ENCODE measurements at regions not wholly inside any gene's neighbourhood (a gene's known extent, or its start where the extent isn't known, plus 50 kb on each side); places are given as distances from the start of the nearest gene placed in this dataset.
"Not testable (repeated sequence)": the region's sequence is repeated elsewhere in the genome, so short reads cannot be mapped to it uniquely, and the experiment has no call there.

DNA sequence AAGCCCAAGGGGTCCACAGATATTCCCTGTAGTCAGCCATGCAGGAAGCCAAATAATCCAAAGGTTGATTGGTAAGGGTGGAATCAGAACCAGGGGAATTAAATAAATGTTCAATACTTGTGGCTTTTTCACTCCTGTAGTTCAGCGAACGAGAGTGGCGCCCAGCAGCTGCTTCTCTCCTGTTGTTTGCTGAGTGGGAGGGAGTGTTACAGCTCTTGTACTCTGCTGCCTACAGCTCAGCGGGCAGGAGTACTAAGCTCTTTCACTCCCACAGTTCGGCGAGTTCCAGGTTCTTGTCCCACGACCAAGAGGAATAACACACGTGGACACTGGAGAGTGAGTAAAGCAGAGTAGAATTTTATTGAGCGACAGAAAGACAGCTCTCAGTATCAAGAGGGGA, 105.9 kb downstream of the MOBP start:
- no peak for TF ChIP-seq EZH2phosphoT487 (IDR thresholded peaks at IDR 0.05; ENCODE audit: low read depth, severe bottlenecking, unreplicated experiment)
- TF ChIP-seq, protein P1, sequence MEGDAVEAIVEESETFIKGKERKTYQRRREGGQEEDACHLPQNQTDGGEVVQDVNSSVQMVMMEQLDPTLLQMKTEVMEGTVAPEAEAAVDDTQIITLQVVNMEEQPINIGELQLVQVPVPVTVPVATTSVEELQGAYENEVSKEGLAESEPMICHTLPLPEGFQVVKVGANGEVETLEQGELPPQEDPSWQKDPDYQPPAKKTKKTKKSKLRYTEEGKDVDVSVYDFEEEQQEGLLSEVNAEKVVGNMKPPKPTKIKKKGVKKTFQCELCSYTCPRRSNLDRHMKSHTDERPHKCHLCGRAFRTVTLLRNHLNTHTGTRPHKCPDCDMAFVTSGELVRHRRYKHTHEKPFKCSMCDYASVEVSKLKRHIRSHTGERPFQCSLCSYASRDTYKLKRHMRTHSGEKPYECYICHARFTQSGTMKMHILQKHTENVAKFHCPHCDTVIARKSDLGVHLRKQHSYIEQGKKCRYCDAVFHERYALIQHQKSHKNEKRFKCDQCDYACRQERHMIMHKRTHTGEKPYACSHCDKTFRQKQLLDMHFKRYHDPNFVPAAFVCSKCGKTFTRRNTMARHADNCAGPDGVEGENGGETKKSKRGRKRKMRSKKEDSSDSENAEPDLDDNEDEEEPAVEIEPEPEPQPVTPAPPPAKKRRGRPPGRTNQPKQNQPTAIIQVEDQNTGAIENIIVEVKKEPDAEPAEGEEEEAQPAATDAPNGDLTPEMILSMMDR (IDR thresholded peaks at IDR 0.05; ENCODE audit: poor library complexity), result no peak
- TF ChIP-seq EZH2 (IDR thresholded peaks at IDR 0.05; ENCODE audit: borderline replicate concordance), result no peak
- no peaks in the 10 kb centered on the region for H3K9me3 ChIP-seq (ENCODE audit: low read depth)
- H4K20me1 ChIP-seq (ENCODE audit: insufficient read depth, poor library complexity, severe bottlenecking), result no peaks in the 10 kb centered on the region
- H3K27me3 ChIP-seq, result no peaks in the 10 kb centered on the region
- H3K4me2 ChIP-seq, result no peak overlapping the region
- DNase-seq (ENCODE audit: low spot score), result peak; percentile 16
- H3K27ac ChIP-seq, result no peak overlapping the region
- H3K9me2 ChIP-seq (replicated peaks; ENCODE audit: insufficient read depth), result no peaks in the 10 kb centered on the region
- WGBS (ENCODE audit: low lambda C conversion rate, missing lambda C conversion rate), result 55% methylated on average over 9 of the region's 9 CpGs
- no peak overlapping the region for H2AFZ ChIP-seq
- no peaks in the 10 kb centered on the region for H3K4me1 ChIP-seq (ENCODE audit: insufficient read depth)
- H3K36me3 ChIP-seq (replicated peaks; ENCODE audit: insufficient read depth, low read depth), result no peaks in the 10 kb centered on the region
- H3K4me3 ChIP-seq, result no peak overlapping the region
- no peaks in the 10 kb centered on the region for H3K79me2 ChIP-seq

DNA sequence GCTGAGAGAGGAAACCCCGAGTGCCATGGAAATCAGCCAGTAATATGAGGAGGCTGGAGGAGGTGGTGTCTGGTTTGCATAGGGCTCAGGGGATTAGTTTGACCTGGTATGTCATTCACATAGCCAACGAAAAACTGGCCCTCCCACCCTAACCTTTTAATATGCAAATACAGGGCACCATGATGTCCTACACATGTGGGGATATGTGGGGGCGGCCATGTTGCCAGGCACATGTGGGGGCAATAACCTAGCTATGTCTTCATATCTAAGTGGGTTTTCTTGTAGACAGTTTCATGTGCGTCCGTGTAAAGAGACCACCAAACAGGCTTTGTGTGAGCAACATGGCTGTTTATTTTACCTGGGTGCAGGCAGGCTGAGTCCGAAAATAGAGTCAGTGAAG, 110.1 kb downstream of the MOBP start:
- H3K79me2 ChIP-seq, result no peaks in the 10 kb centered on the region
- H3K4me3 ChIP-seq, result no peak overlapping the region
- H3K9me3 ChIP-seq (ENCODE audit: low read depth), result no peaks in the 10 kb centered on the region
- no peaks in the 10 kb centered on the region for H3K27me3 ChIP-seq
- no peaks in the 10 kb centered on the region for H3K4me1 ChIP-seq (ENCODE audit: insufficient read depth)
- WGBS (ENCODE audit: low lambda C conversion rate, missing lambda C conversion rate), result 54% methylated on average over 6 of the region's 6 CpGs
- H4K20me1 ChIP-seq (ENCODE audit: insufficient read depth, poor library complexity, severe bottlenecking), result no peaks in the 10 kb centered on the region
- H3K27ac ChIP-seq, result no peak overlapping the region
- H2AFZ ChIP-seq, result no peak overlapping the region
- TF ChIP-seq EZH2phosphoT487 (IDR thresholded peaks at IDR 0.05; ENCODE audit: low read depth, severe bottlenecking, unreplicated experiment) (no peak), EZH2 (IDR thresholded peaks at IDR 0.05; ENCODE audit: borderline replicate concordance) (no peak)
- no peak for DNase-seq (ENCODE audit: low spot score)
- no peaks in the 10 kb centered on the region for H3K36me3 ChIP-seq (replicated peaks; ENCODE audit: insufficient read depth, low read depth)
- H3K9me2 ChIP-seq (replicated peaks; ENCODE audit: insufficient read depth), result no peaks in the 10 kb centered on the region
- no peak overlapping the region for H3K4me2 ChIP-seq

DNA sequence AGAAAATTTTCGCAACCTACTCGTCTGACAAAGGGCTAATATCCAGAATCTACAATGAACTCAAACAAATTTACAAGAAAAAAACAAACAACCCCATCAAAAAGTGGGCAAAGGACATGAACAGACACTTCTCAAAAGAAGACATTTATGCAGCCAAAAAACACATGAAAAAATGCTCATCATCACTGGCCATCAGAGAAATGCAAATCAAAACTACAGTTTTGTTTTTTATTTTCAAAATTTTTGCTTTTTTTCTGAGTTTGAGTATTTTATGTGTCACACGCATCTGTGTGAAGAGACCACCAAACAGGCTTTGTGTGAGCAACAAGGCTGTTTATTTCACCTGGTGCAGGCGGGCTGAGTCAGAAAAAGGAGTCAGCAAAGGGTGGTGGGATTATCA, 118.7 kb downstream of the MOBP start:
- not testable (repeated sequence) for H4K20me1 ChIP-seq (ENCODE audit: insufficient read depth, poor library complexity, severe bottlenecking); H2AFZ ChIP-seq; H3K27me3 ChIP-seq; H3K36me3 ChIP-seq (replicated peaks; ENCODE audit: insufficient read depth, low read depth); H3K4me3 ChIP-seq; DNase-seq (ENCODE audit: low spot score); H3K79me2 ChIP-seq; H3K9me2 ChIP-seq (replicated peaks; ENCODE audit: insufficient read depth); H3K27ac ChIP-seq; H3K4me1 ChIP-seq (ENCODE audit: insufficient read depth); H3K4me2 ChIP-seq; H3K9me3 ChIP-seq (ENCODE audit: low read depth)
- WGBS (ENCODE audit: low lambda C conversion rate, missing lambda C conversion rate), result 70% methylated on average over 3 of the region's 4 CpGs

DNA sequence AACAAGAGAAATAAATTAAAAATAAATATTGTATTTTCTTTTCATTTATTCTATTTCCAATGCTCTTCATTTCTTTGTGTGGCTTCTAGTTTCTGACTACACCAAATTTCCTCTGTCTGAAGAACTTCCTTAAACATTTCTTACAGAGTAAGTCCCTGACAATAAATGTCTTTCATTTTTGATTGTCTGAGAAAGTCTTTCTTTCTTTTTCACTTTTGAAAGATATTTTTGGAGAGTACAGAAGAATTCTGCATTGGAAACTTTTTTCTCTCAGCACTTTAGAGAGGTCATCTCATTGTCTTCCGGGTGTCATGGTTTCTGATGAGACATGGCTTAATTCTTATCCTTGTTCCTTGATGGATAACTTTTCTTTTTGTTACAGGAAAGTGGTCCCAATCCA, 119.6 kb downstream of the MOBP start:
- Histone ChIP-seq H4K20me1 (ENCODE audit: insufficient read depth, poor library complexity, severe bottlenecking) (no peaks in the 10 kb centered on the region), H3K9me2 (replicated peaks; ENCODE audit: insufficient read depth) (no peaks in the 10 kb centered on the region), H3K4me3 (no peak overlapping the region), H3K9me3 (ENCODE audit: low read depth) (no peaks in the 10 kb centered on the region), H3K79me2 (no peaks in the 10 kb centered on the region), H3K27me3 (no peaks in the 10 kb centered on the region), H3K27ac (no peak overlapping the region), H3K4me1 (ENCODE audit: insufficient read depth) (no peaks in the 10 kb centered on the region), H3K4me2 (no peak overlapping the region), H2AFZ (no peak overlapping the region), H3K36me3 (replicated peaks; ENCODE audit: insufficient read depth, low read depth) (no peaks in the 10 kb centered on the region)
- no peak for DNase-seq (ENCODE audit: low spot score)
- WGBS (ENCODE audit: low lambda C conversion rate, missing lambda C conversion rate), result 96% methylated on average over 1 of the region's 1 CpG
- TF ChIP-seq, protein P1 (IDR thresholded peaks at IDR 0.05; ENCODE audit: poor library complexity), result no peak

DNA sequence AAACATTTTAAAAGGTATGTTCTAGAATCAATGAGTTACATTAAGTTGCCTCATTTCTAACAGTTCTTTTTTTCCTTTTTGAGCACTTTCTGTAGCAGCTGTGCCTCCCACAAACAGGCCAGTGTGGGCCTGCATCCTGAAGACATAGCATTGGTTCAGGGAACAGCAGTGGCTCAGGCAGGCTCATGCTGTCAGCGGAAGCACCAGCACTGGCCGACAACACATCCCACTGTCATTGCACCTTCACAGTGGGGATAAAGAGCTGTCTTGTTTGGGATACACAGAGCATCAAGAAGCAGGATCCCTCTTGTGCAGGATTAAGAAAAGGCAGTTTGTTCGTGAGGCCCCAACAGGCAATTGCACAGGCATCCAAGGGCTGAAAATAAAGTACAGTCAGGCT, 123.3 kb downstream of the MOBP start:
- H3K27me3 ChIP-seq, result no peaks in the 10 kb centered on the region
- no peaks in the 10 kb centered on the region for H3K36me3 ChIP-seq (replicated peaks; ENCODE audit: insufficient read depth, low read depth)
- H3K9me2 ChIP-seq (replicated peaks; ENCODE audit: insufficient read depth), result no peaks in the 10 kb centered on the region
- WGBS (ENCODE audit: low lambda C conversion rate, missing lambda C conversion rate), result 92% methylated on average over 3 of the region's 3 CpGs
- no peaks in the 10 kb centered on the region for H3K4me1 ChIP-seq (ENCODE audit: insufficient read depth)
- no peak overlapping the region for H3K4me2 ChIP-seq
- no peaks in the 10 kb centered on the region for H4K20me1 ChIP-seq (ENCODE audit: insufficient read depth, poor library complexity, severe bottlenecking)
- H3K9me3 ChIP-seq (ENCODE audit: low read depth), result no peaks in the 10 kb centered on the region
- H3K4me3 ChIP-seq, result no peak overlapping the region
- TF ChIP-seq EZH2 (IDR thresholded peaks at IDR 0.05; ENCODE audit: borderline replicate concordance) (no peak), EZH2phosphoT487 (IDR thresholded peaks at IDR 0.05; ENCODE audit: low read depth, severe bottlenecking, unreplicated experiment) (no peak)
- TF ChIP-seq, protein P1 (IDR thresholded peaks at IDR 0.05; ENCODE audit: poor library complexity), result no peak
- H3K79me2 ChIP-seq, result no peaks in the 10 kb centered on the region
- H3K27ac ChIP-seq, result no peak overlapping the region
- no peak for DNase-seq (ENCODE audit: low spot score)
- no peak overlapping the region for H2AFZ ChIP-seq

Data from hepatocyte (in vitro differentiated cells).